ENCODE measurements at regions not wholly inside any gene's neighbourhood (a gene's known extent, or its start where the extent isn't known, plus 50 kb on each side); places are given as distances from the start of the nearest gene placed in this dataset.

- H3K27ac ChIP-seq (ENCODE audit: low read depth in 1 of 2, low read length in 2 of 2) = no peak overlapping the region
- H3K9ac ChIP-seq (ENCODE audit: low read depth in 1 of 2, low read length in 2 of 2) = no peak overlapping the region
- H3K4me1 ChIP-seq (ENCODE audit: control insufficient read depth in 4 of 4, insufficient read depth in 4 of 4, low read length in 3 of 4) = no peaks in the 10 kb centered on the region
- H3K27me3 ChIP-seq (ENCODE audit: control insufficient read depth in 4 of 4, insufficient read depth in 4 of 4, low read length in 3 of 4) = no peaks in the 10 kb centered on the region
- H3K4me3 ChIP-seq (ENCODE audit: low read depth in 1 of 3, low read length in 3 of 3) = no peak overlapping the region
- no peaks in the 10 kb centered on the region for H3K36me3 ChIP-seq (ENCODE audit: control insufficient read depth in 4 of 4, insufficient read depth in 3 of 4, low read depth in 1 of 4, low read length in 3 of 4)
- DNase-seq (ENCODE audit: low spot score) = no peak
- 72% methylated on average over 1 of the region's 1 CpG for WGBS
- H3K9me3 ChIP-seq (ENCODE audit: control insufficient read depth in 4 of 4, low read length in 3 of 4) = peaks cover 0 to 3% (median 3%) of the 10 kb centered on the region in 4 donors
- TF ChIP-seq HNF4G (IDR thresholded peaks at IDR 0.05) = no peak
- TF ChIP-seq MAX (IDR thresholded peaks at IDR 0.05) = no peak
- no peak for TF ChIP-seq YY1 (IDR thresholded peaks at IDR 0.05)
- TF ChIP-seq GABPA (IDR thresholded peaks at IDR 0.05 in 1 of 2, conservative IDR thresholded peaks at IDR 0.05 in 1 of 2) = no peak
- no peak for TF ChIP-seq ZBTB33 (IDR thresholded peaks at IDR 0.05)
- no peak for TF ChIP-seq FOXA2 (IDR thresholded peaks at IDR 0.05)
- no peak for TF ChIP-seq JUND (IDR thresholded peaks at IDR 0.05)
- TF ChIP-seq EGR1 (IDR thresholded peaks at IDR 0.05; ENCODE audit: low read depth in 2 of 2) = no peak
- TF ChIP-seq SP1 (IDR thresholded peaks at IDR 0.05) = no peak
- TF ChIP-seq CTCF (IDR thresholded peaks at IDR 0.05; ENCODE audit: low read depth, low read length, missing input control) = no peak
- no peak for TF ChIP-seq TAF1 (conservative IDR thresholded peaks at IDR 0.05)
- no peak for TF ChIP-seq HNF4A (conservative IDR thresholded peaks at IDR 0.05)
- TF ChIP-seq ATF3 (IDR thresholded peaks at IDR 0.05) = no peak
- TF ChIP-seq REST (IDR thresholded peaks at IDR 0.05) = no peak
These were observed 89.9 kb upstream of the TCF21 start for GRCh38 chr6:133799043-133799442.

GRCh38 chr6:133802861-133803260 lies 86.1 kb upstream of the TCF21 start:
- Histone ChIP-seq H3K4me3 (ENCODE audit: low read depth in 1 of 3, low read length in 3 of 3) (no peak overlapping the region), H3K4me1 (ENCODE audit: control insufficient read depth in 4 of 4, insufficient read depth in 4 of 4, low read length in 3 of 4) (peaks cover 0 to 3% (median 0%) of the 10 kb centered on the region in 4 donors), H3K36me3 (ENCODE audit: control insufficient read depth in 4 of 4, insufficient read depth in 3 of 4, low read depth in 1 of 4, low read length in 3 of 4) (no peaks in the 10 kb centered on the region), H3K27ac (ENCODE audit: low read depth in 1 of 2, low read length in 2 of 2) (no peak overlapping the region), H3K27me3 (ENCODE audit: control insufficient read depth in 4 of 4, insufficient read depth in 4 of 4, low read length in 3 of 4) (no peaks in the 10 kb centered on the region), H3K9me3 (ENCODE audit: control insufficient read depth in 4 of 4, low read length in 3 of 4) (peaks cover 0 to 3% (median 1%) of the 10 kb centered on the region in 4 donors), H3K9ac (ENCODE audit: low read depth in 1 of 2, low read length in 2 of 2) (no peak overlapping the region)
- TF ChIP-seq ZBTB33 (IDR thresholded peaks at IDR 0.05) (no peak), EGR1 (IDR thresholded peaks at IDR 0.05; ENCODE audit: low read depth in 2 of 2) (no peak), YY1 (IDR thresholded peaks at IDR 0.05) (no peak), FOXA2 (IDR thresholded peaks at IDR 0.05) (no peak), RAD21 (IDR thresholded peaks at IDR 0.05) (no peak), CTCF (IDR thresholded peaks at IDR 0.05; ENCODE audit: low read depth, low read length, missing input control) (no peak), TAF1 (conservative IDR thresholded peaks at IDR 0.05) (no peak), SP1 (IDR thresholded peaks at IDR 0.05) (no peak), MAX (IDR thresholded peaks at IDR 0.05) (no peak), NR2F2 (IDR thresholded peaks at IDR 0.05) (no peak)
- DNase-seq (ENCODE audit: low spot score) = no peak
- 83% methylated on average over 1 of the region's 1 CpG for WGBS
